H1 (cell line): ENCODE measurements at regions not wholly inside any gene's neighbourhood (a gene's known extent, or its start where the extent isn't known, plus 50 kb on each side); places are given as distances from the start of the nearest gene placed in this dataset.

Experiments used
- BRCA1 ChIP-seq: IDR thresholded peaks from 2 replicates; pipeline ENCODE4 v1.6.1; 2012; ENCODE audit warnings: low read depth, low read length, improper control_type of control experiment
- CEBPB ChIP-seq: IDR thresholded peaks from 2 replicates; pipeline ENCODE4 v1.6.1; 2012; ENCODE audit warnings: low read depth, low read length
- CREB1 ChIP-seq: IDR thresholded peaks from 2 replicates; pipeline ENCODE4 v1.6.1; 2012; ENCODE audit warnings: inconsistent platforms
- EZH2 ChIP-seq: fragments of 200-600 bp; sonication (generic); IDR thresholded peaks from 2 replicates; pipeline ENCODE4 v1.7.1; 2012; ENCODE audit warnings: low read depth, mild to moderate bottlenecking, moderate library complexity, low read length, inconsistent platforms; ENCODE audit not compliant: severe bottlenecking
- POLR2A ChIP-seq, 2 experiments: IDR thresholded peaks; 1 replicate in 1 of 2; 2 replicates in 1 of 2; pipeline ENCODE4 v1.6.1; 2011; ENCODE audit warnings: low read depth in 2 of 2, low read length in 2 of 2, mild to moderate bottlenecking in 2 of 2; ENCODE audit errors: control extremely low read depth in 1 of 2
- POLR2AphosphoS5 ChIP-seq: IDR thresholded peaks from 2 replicates; pipeline ENCODE4 v1.6.1; 2011; ENCODE audit warnings: low read depth, low read length
- SP1 ChIP-seq: IDR thresholded peaks from 2 replicates; pipeline ENCODE4 v1.6.1; 2011; ENCODE audit warnings: low read depth, low read length
- TF ChIP-seq, protein P1 (sequence below), 3 experiments: IDR thresholded peaks; 1 replicate in 2 of 3; 2 replicates in 1 of 3; pipeline versions ENCODE4 v1.5.1 to v1.6.1; 2011; ENCODE audit warnings: low read length in 3 of 3, mild to moderate bottlenecking in 3 of 3, inconsistent platforms in 2 of 3, low read depth in 1 of 3, moderate library complexity in 1 of 3; ENCODE audit not compliant: insufficient read depth in 1 of 3; ENCODE audit errors: control extremely low read depth in 1 of 3

DNA sequence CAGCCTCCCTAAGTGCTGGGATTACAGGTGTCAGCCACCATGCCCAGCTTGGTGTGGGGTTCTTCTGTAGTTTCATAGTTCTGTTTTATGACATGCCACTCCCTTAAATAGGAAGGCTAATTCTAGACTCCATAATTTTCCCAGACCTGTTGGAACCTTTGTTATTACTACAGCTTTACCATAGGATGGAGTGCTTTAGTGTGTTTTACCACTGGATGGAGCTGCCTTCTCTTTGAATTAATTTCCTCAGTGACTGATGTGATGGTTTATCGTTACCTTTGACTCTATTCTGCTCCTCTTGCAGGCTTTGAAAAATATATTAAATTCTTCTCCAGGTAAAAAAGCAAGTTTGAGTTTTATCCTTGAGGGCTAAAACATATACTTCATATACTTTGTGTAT lies 84.6 kb upstream of the NEK7 start:
- TF ChIP-seq, protein P1, sequence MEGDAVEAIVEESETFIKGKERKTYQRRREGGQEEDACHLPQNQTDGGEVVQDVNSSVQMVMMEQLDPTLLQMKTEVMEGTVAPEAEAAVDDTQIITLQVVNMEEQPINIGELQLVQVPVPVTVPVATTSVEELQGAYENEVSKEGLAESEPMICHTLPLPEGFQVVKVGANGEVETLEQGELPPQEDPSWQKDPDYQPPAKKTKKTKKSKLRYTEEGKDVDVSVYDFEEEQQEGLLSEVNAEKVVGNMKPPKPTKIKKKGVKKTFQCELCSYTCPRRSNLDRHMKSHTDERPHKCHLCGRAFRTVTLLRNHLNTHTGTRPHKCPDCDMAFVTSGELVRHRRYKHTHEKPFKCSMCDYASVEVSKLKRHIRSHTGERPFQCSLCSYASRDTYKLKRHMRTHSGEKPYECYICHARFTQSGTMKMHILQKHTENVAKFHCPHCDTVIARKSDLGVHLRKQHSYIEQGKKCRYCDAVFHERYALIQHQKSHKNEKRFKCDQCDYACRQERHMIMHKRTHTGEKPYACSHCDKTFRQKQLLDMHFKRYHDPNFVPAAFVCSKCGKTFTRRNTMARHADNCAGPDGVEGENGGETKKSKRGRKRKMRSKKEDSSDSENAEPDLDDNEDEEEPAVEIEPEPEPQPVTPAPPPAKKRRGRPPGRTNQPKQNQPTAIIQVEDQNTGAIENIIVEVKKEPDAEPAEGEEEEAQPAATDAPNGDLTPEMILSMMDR (IDR thresholded peaks at IDR 0.05; ENCODE audit: control extremely low read depth in 1 of 3, insufficient read depth in 1 of 3, low read depth in 1 of 3, low read length in 3 of 3): peak in 2 of 3 experiments; percentile 11 to 17; a peak in 2 of 4 replicates
- TF ChIP-seq POLR2A (IDR thresholded peaks at IDR 0.05; ENCODE audit: control extremely low read depth in 1 of 2, low read depth in 2 of 2, low read length in 2 of 2) (no peak), CEBPB (no peak), SP1 (no peak), BRCA1 (no peak), CREB1 (no peak), POLR2AphosphoS5 (no peak), EZH2 (no peak)
